SJCRH30 (cell line): ENCODE measurements at regions not wholly inside any gene's neighbourhood (a gene's known extent, or its start where the extent isn't known, plus 50 kb on each side); places are given as distances from the start of the nearest gene placed in this dataset.
"Not testable (repeated sequence)": the region's sequence is repeated elsewhere in the genome, so short reads cannot be mapped to it uniquely, and the experiment has no call there.

ENCODE experiments used
- DNase-seq, 2 experiments: peaks; one replicate each; pipeline ENCODE4 v3.0.0-alpha.2; 2015 to 2020
- H3K27ac ChIP-seq: fragments of 250-450 bp; sonication (Bioruptor Pico); 2 replicates; pipeline ENCODE4 v1.5.1; 2020; ENCODE audit warnings: mild to moderate bottlenecking, moderate library complexity
- H3K27me3 ChIP-seq: fragments of 250-450 bp; sonication (Bioruptor Pico); 2 replicates; pipeline ENCODE4 v1.5.1; 2020; ENCODE audit warnings: mild to moderate bottlenecking, moderate library complexity
- H3K36me3 ChIP-seq: fragments of 250-450 bp; sonication (Bioruptor Pico); 2 replicates; pipeline ENCODE4 v1.5.1; 2020; ENCODE audit warnings: mild to moderate bottlenecking, moderate library complexity
- H3K4me1 ChIP-seq: fragments of 250-450 bp; sonication (Bioruptor Pico); 2 replicates; pipeline ENCODE4 v1.5.1; 2020; ENCODE audit warnings: mild to moderate bottlenecking, moderate library complexity
- H3K4me3 ChIP-seq: fragments of 250-450 bp; sonication (Bioruptor Pico); 2 replicates; pipeline ENCODE4 v1.5.1; 2020; ENCODE audit warnings: mild to moderate bottlenecking, moderate library complexity
- H3K9me3 ChIP-seq: fragments of 250-450 bp; sonication (Bioruptor Pico); replicated peaks from 2 replicates; pipeline ENCODE4 v1.5.1; 2020; ENCODE audit warnings: mild to moderate bottlenecking, moderate library complexity

DNA sequence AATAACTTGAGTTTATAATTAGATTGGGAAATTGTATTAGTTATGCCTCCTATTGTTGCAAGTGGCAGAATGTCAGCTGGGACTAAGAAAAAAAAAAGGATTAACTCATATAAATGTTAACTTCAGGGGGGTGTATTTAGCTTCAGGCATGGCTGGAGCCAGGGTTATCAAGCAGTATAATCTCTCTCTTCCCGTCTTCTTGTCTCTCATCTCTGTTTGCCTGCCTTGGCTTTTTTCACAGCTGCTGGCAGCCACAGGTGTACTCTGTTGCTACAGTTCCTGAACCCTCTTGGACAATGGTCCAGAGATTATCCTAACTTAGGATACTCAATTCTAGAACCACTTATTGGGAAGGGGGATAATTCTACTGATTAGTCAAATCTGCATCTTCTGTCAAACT is 370.7 kb upstream of the MEX3C start:
- H3K4me1 ChIP-seq, result peaks cover 36% of the 10 kb centered on the region
- DNase-seq, result peak; percentile 54 to 59

GRCh38 chr18:51569153-51569552 is 371.7 kb upstream of the MEX3C start:
- Histone ChIP-seq H3K27ac (peak overlapping the region; percentile 43; the same call in 1 of the 2 replicates), H3K4me1 (peaks cover 36% of the 10 kb centered on the region), H3K4me3 (no peak overlapping the region), H3K27me3 (no peaks in the 10 kb centered on the region), H3K9me3 (no peaks in the 10 kb centered on the region), H3K36me3 (0 out of 2 replicates have a peak, but pooled peaks cover 2% of the 10 kb centered on the region)
- DNase-seq, result no peak

More for the DNA sequence above, 370.7 kb upstream of the MEX3C start:
- Histone ChIP-seq H3K27me3 (no peaks in the 10 kb centered on the region), H3K9me3 (no peaks in the 10 kb centered on the region), H3K36me3 (0 out of 2 replicates have a peak, but pooled peaks cover 2% of the 10 kb centered on the region), H3K27ac (peak overlapping the region; percentile 43), H3K4me3 (no peak overlapping the region)

- DNase-seq, result no peak
- H3K4me3 ChIP-seq, result no peak overlapping the region
- 0 out of 2 replicates have a peak, but pooled peaks cover 2% of the 10 kb centered on the region for H3K36me3 ChIP-seq
- H3K27ac ChIP-seq, result peak overlapping the region; percentile 43; the same call in 1 of the 2 replicates
- H3K27me3 ChIP-seq, result no peaks in the 10 kb centered on the region
- H3K9me3 ChIP-seq, result no peaks in the 10 kb centered on the region
- H3K4me1 ChIP-seq, result peaks cover 36% of the 10 kb centered on the region
These were observed 372.1 kb upstream of the MEX3C start for GRCh38 chr18:51569561-51569960.

GRCh38 chr18:51570071-51570470 is 372.6 kb upstream of the MEX3C start:
- not testable (repeated sequence) for DNase-seq, H3K36me3 ChIP-seq, H3K4me3 ChIP-seq, H3K9me3 ChIP-seq, H3K27ac ChIP-seq, H3K27me3 ChIP-seq
- peaks cover 36% of the 10 kb centered on the region for H3K4me1 ChIP-seq

DNA sequence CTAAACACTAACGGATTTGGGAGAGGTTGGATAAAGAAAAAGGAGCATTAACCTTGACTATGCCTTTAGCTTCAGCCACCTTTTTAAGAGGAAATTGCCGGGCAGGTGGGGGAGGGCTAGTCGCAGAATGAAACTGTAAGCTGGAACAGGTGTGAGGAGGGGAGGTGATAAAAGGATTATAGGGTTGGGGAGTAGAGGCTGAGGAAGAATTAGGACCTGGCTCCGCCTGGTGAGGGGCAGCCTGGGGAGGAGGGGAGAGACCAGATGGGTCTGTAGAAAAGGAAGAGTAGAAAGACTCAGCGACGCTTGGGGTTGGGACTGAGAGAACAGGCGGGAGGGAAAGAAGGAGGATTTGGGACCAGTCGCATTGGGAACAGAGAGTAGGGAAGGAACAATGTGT is 376.4 kb upstream of the MEX3C start:
- H3K4me3 ChIP-seq, H3K9me3 ChIP-seq, H3K36me3 ChIP-seq, H3K27me3 ChIP-seq, H3K27ac ChIP-seq, DNase-seq: not testable (repeated sequence)
- peaks cover 18% of the 10 kb centered on the region for H3K4me1 ChIP-seq

GRCh38 chr18:51575171-51575570 is 377.7 kb upstream of the MEX3C start:
- Histone ChIP-seq H3K9me3 (no peaks in the 10 kb centered on the region; the same call in 1 of the 2 replicates), H3K4me1 (peaks cover 17% of the 10 kb centered on the region), H3K27me3 (no peaks in the 10 kb centered on the region), H3K36me3 (no peaks in the 10 kb centered on the region; the same call in 1 of the 2 replicates), H3K27ac (no peak overlapping the region), H3K4me3 (no peak overlapping the region)
- DNase-seq, result no peak

- no peaks in the 10 kb centered on the region; the same call in 1 of the 2 replicates for H3K36me3 ChIP-seq
- no peaks in the 10 kb centered on the region for H3K27me3 ChIP-seq
- H3K27ac ChIP-seq, result peak overlapping the region; percentile 88
- no peaks in the 10 kb centered on the region; the same call in 1 of the 2 replicates for H3K9me3 ChIP-seq
- DNase-seq, result peak; percentile 72 to 81
- H3K4me1 ChIP-seq, result peaks cover 21% of the 10 kb centered on the region
- H3K4me3 ChIP-seq, result no peak overlapping the region
These were observed 381.0 kb upstream of the MEX3C start for GRCh38 chr18:51578406-51578980.

DNA sequence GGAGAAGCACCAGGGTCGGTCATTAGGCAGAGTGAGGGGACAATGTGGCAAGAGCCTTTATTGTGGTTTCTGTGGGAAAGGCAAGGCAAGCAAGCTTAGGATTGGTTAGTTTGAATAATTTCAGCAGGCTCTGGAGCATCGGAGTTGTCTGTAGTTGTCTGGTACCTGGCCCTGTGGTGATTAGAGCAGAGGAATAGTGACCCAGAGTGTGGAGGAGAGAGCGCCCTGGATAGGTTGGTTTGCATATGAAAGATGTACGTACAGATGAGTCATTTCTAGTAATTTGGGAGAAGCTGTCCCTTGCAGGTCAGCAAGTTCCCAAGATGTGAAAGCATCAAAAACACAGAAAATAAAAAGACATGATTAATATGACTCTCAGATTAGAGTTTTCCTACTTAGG is 383.1 kb upstream of the MEX3C start:
- Histone ChIP-seq H3K36me3 (no peaks in the 10 kb centered on the region; the same call in 1 of the 2 replicates), H3K27ac (no peak overlapping the region), H3K4me3 (no peak overlapping the region), H3K27me3 (no peaks in the 10 kb centered on the region), H3K4me1 (peaks cover 30% of the 10 kb centered on the region), H3K9me3 (no peaks in the 10 kb centered on the region; the same call in 1 of the 2 replicates)
- no peak for DNase-seq

- H3K4me1 ChIP-seq, result peaks cover 30% of the 10 kb centered on the region
- H3K4me3 ChIP-seq, result no peak overlapping the region
- DNase-seq, result no peak
- H3K27ac ChIP-seq, result no peak overlapping the region
- no peaks in the 10 kb centered on the region for H3K36me3 ChIP-seq
- no peaks in the 10 kb centered on the region for H3K27me3 ChIP-seq
- H3K9me3 ChIP-seq, result no peaks in the 10 kb centered on the region
These were observed 385.1 kb upstream of the MEX3C start for GRCh38 chr18:51582551-51582950.

DNA sequence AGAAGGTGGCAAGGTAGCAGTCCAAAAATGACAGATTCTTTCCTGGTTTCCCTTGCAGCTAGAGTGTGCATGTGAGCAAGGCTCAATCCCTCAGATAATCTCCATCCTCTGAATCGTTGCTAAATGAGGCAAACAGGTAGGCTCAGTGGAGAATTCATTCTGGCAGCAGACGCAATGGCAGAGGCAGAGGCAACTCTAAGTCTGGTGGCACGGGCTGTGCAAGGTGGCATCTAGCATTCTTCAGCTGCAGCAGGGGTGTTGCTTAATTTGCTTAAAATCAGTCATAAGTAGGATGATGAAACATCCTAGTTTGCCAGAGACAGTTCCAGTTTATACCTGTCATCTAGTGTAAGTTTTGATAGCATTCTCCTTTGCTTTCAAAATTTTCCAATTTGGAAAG is 391.1 kb upstream of the MEX3C start:
- no peak for DNase-seq
- H3K9me3 ChIP-seq, result no peaks in the 10 kb centered on the region
- H3K27me3 ChIP-seq, result no peaks in the 10 kb centered on the region
- H3K27ac ChIP-seq, result no peak overlapping the region
- 0 out of 2 replicates have a peak, but pooled peaks cover 3% of the 10 kb centered on the region for H3K36me3 ChIP-seq
- no peak overlapping the region for H3K4me3 ChIP-seq
- peaks cover 20% of the 10 kb centered on the region for H3K4me1 ChIP-seq

DNA sequence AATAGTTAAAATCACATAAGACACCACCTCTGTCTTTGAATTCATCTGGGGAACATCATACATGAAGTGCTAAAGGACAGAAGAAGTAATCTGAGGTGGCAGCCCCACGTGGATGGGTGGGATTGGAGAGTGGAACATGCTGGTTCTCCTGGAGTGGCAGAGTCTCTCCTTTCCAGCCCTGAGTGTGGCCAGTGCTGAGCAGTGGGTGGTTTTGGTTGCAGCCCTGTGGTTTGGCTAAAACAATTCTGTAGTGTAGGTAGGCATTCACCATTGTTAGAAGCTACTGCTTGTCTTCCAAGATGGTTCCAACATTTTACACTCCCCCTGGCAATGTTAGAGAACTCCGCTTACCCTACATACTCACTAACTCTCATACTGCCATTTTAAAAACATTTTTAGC is 396.4 kb upstream of the MEX3C start:
- peaks cover 12% of the 10 kb centered on the region for H3K4me1 ChIP-seq
- H3K27me3 ChIP-seq, result no peaks in the 10 kb centered on the region
- no peak for DNase-seq
- H3K27ac ChIP-seq, result no peak overlapping the region
- H3K4me3 ChIP-seq, result no peak overlapping the region
- H3K9me3 ChIP-seq, result no peaks in the 10 kb centered on the region
- H3K36me3 ChIP-seq, result no peaks in the 10 kb centered on the region

DNA sequence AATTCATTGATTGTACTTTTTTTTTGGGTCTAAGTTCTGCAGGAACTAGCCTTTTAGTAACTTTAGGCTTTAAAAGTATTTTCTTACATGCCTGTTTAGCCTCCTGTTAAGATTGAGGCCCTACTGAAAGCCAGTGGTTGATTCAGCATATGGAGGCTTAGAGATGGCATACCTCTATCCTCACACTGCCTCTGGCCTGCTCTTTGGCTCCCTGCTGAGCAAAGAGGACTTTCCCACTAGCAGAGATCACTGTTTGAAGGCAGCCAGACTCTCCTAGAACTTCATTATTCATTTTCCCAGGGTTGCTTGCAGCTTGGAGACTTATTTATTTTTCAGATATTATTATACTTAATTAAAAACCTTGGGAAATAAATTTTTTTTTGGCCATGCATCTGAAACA is 405.6 kb upstream of the MEX3C start:
- no peaks in the 10 kb centered on the region for H3K27me3 ChIP-seq
- H3K4me3 ChIP-seq, result no peak overlapping the region
- H3K36me3 ChIP-seq, result no peaks in the 10 kb centered on the region
- peak in 1 of 2 experiments; percentile 47 for DNase-seq
- peaks cover 10% of the 10 kb centered on the region for H3K4me1 ChIP-seq
- H3K27ac ChIP-seq, result peak overlapping the region; percentile 19; the same call in 1 of the 2 replicates
- peaks cover 6% of the 10 kb centered on the region for H3K9me3 ChIP-seq

DNA sequence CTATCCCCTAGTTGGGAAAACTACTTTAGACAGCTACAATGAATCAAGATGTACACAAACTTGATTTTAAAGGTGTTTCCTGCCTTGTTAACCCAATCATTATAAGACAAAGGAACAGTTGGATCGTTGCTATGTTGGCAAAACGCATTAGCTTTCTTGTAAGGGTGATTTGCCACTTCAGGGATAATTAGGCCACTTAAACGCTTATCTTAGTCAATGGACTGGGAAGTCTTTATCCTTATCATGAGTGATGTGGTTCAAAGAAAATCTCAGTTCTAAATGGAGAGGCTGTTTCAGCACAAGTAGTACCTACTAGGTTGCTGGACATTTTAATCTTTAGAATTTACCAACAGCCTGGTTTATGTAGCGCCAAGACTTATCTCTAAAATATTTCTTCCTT is 406.1 kb upstream of the MEX3C start:
- H3K9me3 ChIP-seq, result peaks cover 6% of the 10 kb centered on the region
- peaks cover 10% of the 10 kb centered on the region for H3K4me1 ChIP-seq
- peak in 1 of 2 experiments; percentile 8 for DNase-seq
- H3K27me3 ChIP-seq, result no peaks in the 10 kb centered on the region
- H3K27ac ChIP-seq, result peak overlapping the region; percentile 19; the same call in 1 of the 2 replicates
- H3K36me3 ChIP-seq, result no peaks in the 10 kb centered on the region
- H3K4me3 ChIP-seq, result no peak overlapping the region

DNA sequence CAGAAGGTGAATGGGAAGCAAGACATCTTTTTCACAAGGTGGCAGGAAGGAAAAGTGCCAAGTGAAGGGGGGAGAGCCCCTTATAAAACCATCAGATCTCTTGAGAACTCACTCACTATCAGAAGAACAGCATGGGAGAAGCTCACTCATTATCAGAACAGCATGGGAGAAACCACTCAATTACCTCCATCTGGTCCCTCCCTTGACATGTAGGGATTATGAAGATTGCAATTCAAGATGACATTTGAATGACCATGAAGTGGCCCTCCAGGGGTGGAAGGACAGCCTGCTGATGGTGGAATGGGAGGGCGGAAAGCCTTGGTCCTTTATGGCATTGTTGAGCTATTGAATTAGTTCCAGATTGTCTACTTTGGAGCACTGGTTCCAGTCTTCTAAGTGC is 413.0 kb upstream of the MEX3C start:
- Histone ChIP-seq H3K27me3 (no peaks in the 10 kb centered on the region), H3K36me3 (no peaks in the 10 kb centered on the region)

DNA sequence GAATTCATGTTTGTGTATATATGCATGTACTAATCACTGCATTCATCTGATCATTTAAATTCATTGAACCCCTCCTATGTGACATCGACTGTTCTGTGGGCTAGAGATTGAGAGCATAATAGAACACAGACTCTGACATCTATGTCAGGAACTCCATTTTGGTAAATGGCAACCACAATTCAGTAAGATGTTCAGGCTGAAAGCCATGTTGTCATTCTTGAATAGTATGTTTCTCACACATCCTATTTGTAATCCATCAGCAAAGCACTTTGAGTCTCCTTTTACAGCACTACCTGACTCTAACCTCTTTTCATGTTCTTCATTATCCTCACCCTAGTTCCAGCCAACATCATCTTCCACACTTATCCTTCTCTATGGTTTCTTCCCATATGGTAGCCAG is 413.8 kb upstream of the MEX3C start:
- Histone ChIP-seq H3K36me3 (no peaks in the 10 kb centered on the region), H3K27me3 (no peaks in the 10 kb centered on the region), H3K4me1 (no peaks in the 10 kb centered on the region), H3K9me3 (peaks cover 6% of the 10 kb centered on the region), H3K4me3 (no peak overlapping the region), H3K27ac (no peak overlapping the region)
- no peak for DNase-seq

More for the DNA sequence above, 413.0 kb upstream of the MEX3C start:
- Histone ChIP-seq H3K4me1 (no peaks in the 10 kb centered on the region), H3K9me3 (peaks cover 6% of the 10 kb centered on the region), H3K27ac (no peak overlapping the region), H3K4me3 (no peak overlapping the region)
- DNase-seq, result no peak

GRCh38 chr18:51614033-51614432 is 416.6 kb upstream of the MEX3C start:
- Histone ChIP-seq H3K27me3 (no peaks in the 10 kb centered on the region), H3K36me3 (no peaks in the 10 kb centered on the region), H3K4me1 (no peaks in the 10 kb centered on the region), H3K4me3 (no peak overlapping the region), H3K9me3 (no peaks in the 10 kb centered on the region; the same call in 1 of the 2 replicates), H3K27ac (no peak overlapping the region)
- DNase-seq, result no peak
